ENCODE measurements at regions not wholly inside any gene's neighbourhood (a gene's known extent, or its start where the extent isn't known, plus 50 kb on each side); places are given as distances from the start of the nearest gene placed in this dataset.

GRCh38 chr11:109298865-109299264 is 123.1 kb upstream of the C11orf87 start (continued):
- TF ChIP-seq RAD21 (IDR thresholded peaks at IDR 0.05 in 1 of 2, conservative IDR thresholded peaks at IDR 0.05 in 1 of 2; ENCODE audit: low read depth in 2 of 2, low read length in 2 of 2) (no peak), USF2 (IDR thresholded peaks at IDR 0.05; ENCODE audit: low read length) (no peak), MAX (IDR thresholded peaks at IDR 0.05) (no peak), RNF2 (IDR thresholded peaks at IDR 0.05; ENCODE audit: borderline replicate concordance, low read depth, low read length, missing control alignments, poor library complexity, severe bottlenecking) (no peak)
